Activated B cell treated with CpG ODN at 0.5 μM for 24 hours (primary cell): ENCODE measurements at regions not wholly inside any gene's neighbourhood (a gene's known extent, or its start where the extent isn't known, plus 50 kb on each side); places are given as distances from the start of the nearest gene placed in this dataset.

Source experiments
- ATAC-seq: fragments of 200-7000 bp; cut with Tn5 transposase; one replicate; pipeline ENCODE4 v1.10.0; 2021; ENCODE audit warnings: low read depth, mild to moderate bottlenecking, moderate library complexity
- CTCF ChIA-PET: fragments of 350-600 bp; sonication (Branson Sonifier 250); formaldehyde crosslinking; loops from one replicate; lab custom pipeline; 2021; ENCODE audit warnings: antibody characterized with exemption; lab: Charles Lee
- POLR2A ChIA-PET: fragments of 350-600 bp; sonication (Branson Sonifier 250); formaldehyde crosslinking; loops from one replicate; lab custom pipeline; 2021; ENCODE audit warnings: antibody characterized with exemption; lab: Charles Lee
- DNase-seq: peaks from one replicate; pipeline ENCODE4 v3.0.0; 2022
- H3K27ac Mint-ChIP-seq: one replicate; pipeline ENCODE4 v1.8.0; 2020; ENCODE audit warnings: mixed read lengths
- H3K27me3 Mint-ChIP-seq: one replicate; pipeline ENCODE4 v1.8.0; 2021; ENCODE audit warnings: mixed read lengths
- H3K36me3 Mint-ChIP-seq: one replicate; pipeline ENCODE4 v1.8.0; 2021; ENCODE audit warnings: low read depth, mixed read lengths
- H3K4me1 Mint-ChIP-seq: one replicate; pipeline ENCODE4 v1.8.0; 2021; ENCODE audit warnings: mixed read lengths
- H3K4me3 Mint-ChIP-seq: one replicate; pipeline ENCODE4 v1.8.0; 2020; ENCODE audit warnings: mild to moderate bottlenecking, mixed read lengths
- H3K9me3 Mint-ChIP-seq: one replicate; pipeline ENCODE4 v1.8.0; 2020; ENCODE audit warnings: mixed read lengths
- intact Hi-C: fragments of 100-400 bp; cut with micrococcal nuclease; formaldehyde crosslinking; loops from one replicate; pipeline ENCODE4 v1.15.1; 2024
- TF ChIP-seq, protein P1 (sequence below): fragments of 200-600 bp; IDR thresholded peaks from one replicate; pipeline ENCODE4 v1.8.0; 2022; ENCODE audit warnings: antibody characterized with exemption, mild to moderate bottlenecking

DNA sequence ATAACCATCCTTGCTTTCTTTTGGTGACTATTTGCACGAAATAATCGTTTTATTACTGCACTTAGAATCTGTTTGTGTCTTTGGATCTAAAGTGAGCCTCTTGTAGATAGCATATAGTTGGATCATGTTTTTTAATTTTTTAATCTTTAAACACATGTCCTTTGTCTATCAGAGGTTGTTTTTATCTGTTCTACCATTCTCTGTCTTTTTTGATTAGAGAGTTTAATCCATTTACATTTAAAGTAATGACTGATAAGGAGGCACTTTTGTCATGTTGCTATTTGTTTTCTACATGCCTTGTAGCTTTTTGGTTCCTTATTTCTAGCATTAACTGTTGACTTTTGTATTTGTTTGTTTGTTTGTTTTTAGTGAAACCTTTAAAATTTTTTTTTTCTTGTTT is 506.2 kb upstream of the RGS6 start:
- Mint-ChIP-seq H3K27me3 (no peaks in the 10 kb centered on the region), H3K4me1 (peaks cover 42% of the 10 kb centered on the region), H3K36me3 (peaks cover 63% of the 10 kb centered on the region), H3K9me3 (peaks cover 17% of the 10 kb centered on the region), H3K27ac (no peak overlapping the region), H3K4me3 (no peak overlapping the region)
- ATAC-seq (no peak), DNase-seq (no peak)
- TF ChIP-seq, protein P1, sequence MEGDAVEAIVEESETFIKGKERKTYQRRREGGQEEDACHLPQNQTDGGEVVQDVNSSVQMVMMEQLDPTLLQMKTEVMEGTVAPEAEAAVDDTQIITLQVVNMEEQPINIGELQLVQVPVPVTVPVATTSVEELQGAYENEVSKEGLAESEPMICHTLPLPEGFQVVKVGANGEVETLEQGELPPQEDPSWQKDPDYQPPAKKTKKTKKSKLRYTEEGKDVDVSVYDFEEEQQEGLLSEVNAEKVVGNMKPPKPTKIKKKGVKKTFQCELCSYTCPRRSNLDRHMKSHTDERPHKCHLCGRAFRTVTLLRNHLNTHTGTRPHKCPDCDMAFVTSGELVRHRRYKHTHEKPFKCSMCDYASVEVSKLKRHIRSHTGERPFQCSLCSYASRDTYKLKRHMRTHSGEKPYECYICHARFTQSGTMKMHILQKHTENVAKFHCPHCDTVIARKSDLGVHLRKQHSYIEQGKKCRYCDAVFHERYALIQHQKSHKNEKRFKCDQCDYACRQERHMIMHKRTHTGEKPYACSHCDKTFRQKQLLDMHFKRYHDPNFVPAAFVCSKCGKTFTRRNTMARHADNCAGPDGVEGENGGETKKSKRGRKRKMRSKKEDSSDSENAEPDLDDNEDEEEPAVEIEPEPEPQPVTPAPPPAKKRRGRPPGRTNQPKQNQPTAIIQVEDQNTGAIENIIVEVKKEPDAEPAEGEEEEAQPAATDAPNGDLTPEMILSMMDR, result no peak
- ChIA-PET POLR2A (no interaction called here), CTCF (no interaction called here)
- intact Hi-C loops, result no loop called here

DNA sequence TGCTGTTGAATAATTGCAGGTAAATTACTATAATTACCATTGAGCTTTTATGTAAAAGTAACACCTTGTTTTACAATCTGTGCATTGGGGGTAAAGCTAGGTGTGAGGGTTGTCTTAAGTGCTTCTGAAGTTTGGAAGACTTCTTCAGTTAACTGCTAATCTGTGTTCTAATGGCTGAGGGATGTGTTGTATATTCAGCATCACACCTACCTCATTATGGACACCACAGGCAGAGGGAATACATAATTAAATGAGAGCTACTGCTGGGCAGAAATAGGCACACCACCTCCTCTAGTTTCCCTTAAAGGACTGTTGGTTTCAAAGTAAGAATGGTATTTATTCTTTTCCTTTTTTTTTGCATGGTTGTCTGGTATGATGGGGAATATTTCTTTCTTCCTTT is 502.3 kb upstream of the RGS6 start:
- ChIA-PET POLR2A (no interaction called here), CTCF (no interaction called here)
- no peak overlapping the region for H3K4me3 Mint-ChIP-seq
- TF ChIP-seq, protein P1, result no peak
- peaks cover 10% of the 10 kb centered on the region for H3K9me3 Mint-ChIP-seq
- H3K36me3 Mint-ChIP-seq, result peaks cover 47% of the 10 kb centered on the region
- no peak for DNase-seq
- no peak overlapping the region for H3K27ac Mint-ChIP-seq
- intact Hi-C loops, result loop anchor here (2.0 kb wide), 1 partner anchor 13 kb away; no protein-coding TSS in a partner anchor
- no peaks in the 10 kb centered on the region for H3K27me3 Mint-ChIP-seq
- no peak for ATAC-seq
- peaks cover 59% of the 10 kb centered on the region for H3K4me1 Mint-ChIP-seq

DNA sequence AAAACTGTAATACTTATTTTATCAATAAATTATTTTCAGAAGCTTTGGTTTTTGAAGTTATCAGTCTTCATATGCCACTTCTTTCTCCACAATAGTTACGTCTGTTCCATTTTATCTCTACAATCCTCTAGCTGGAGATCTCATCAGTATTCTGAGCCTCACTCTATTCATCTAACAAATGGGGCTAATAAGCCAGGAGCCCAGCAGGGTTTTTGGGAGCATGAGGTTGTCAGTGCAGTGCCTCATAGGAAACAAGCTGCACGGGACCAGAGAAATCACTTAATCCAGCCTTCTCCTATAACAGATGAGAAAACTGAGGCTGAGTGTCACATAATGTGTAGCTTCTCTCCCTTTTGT is 501.9 kb upstream of the RGS6 start:
- CTCF ChIA-PET, result interaction anchor here (1.2 kb wide), 1 partner anchor 27 kb away, joined by 5 read pairs; no protein-coding TSS in a partner anchor

DNA sequence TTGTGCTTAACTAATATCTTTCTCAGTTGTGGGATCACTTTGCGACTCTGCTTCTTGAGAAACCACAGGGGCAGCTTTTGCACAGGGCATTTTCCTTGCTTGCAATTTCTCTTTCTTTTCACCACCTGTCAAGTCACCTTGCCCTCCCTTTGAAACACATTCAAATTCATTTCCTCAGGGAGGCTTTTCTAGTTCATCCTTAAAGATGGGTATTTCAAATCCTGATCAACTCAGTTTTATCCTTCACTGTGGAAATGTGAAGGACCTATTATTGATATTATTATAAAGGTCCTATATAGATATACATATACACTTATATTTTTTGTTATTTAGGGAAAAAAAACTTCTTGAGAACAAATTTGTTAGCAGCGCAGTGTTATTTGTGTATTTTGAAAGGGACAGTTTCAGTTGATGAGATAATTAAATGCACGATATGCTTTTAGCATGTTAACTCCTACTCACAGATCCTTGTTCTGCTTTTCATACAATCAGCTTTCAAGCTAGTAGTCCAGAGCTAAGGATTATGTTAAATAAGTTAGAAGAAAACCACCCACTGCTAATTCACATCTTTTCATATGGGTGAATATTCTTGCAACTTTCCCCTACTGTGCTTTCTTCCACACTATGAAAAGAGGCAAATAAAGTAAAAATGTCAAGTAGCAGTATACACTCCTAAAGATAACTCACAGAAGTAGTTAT is 501.4 kb upstream of the RGS6 start:
- TF ChIP-seq, protein P1, result no peak
- Mint-ChIP-seq H3K4me1 (peaks cover 54% of the 10 kb centered on the region), H3K27me3 (no peaks in the 10 kb centered on the region), H3K36me3 (peaks cover 44% of the 10 kb centered on the region), H3K9me3 (peaks cover 10% of the 10 kb centered on the region), H3K27ac (peak overlapping the region; percentile 35), H3K4me3 (no peak overlapping the region)
- ATAC-seq (no peak), DNase-seq (no peak)
- intact Hi-C loops, result loop anchor here (2.0 kb wide), 1 partner anchor 14 kb away; no protein-coding TSS in a partner anchor
- POLR2A ChIA-PET, result interaction anchor here (1.4 kb wide), 1 partner anchor 27 kb away, joined by 3 read pairs; no protein-coding TSS in a partner anchor
- CTCF ChIA-PET, result interaction anchor here (1.2 kb wide), 1 partner anchor 27 kb away, joined by 5 read pairs; no protein-coding TSS in a partner anchor

More for the DNA sequence above, 501.9 kb upstream of the RGS6 start:
- intact Hi-C loops, result loop anchor here (2.0 kb wide), 1 partner anchor 13 kb away; no protein-coding TSS in a partner anchor
- Mint-ChIP-seq H3K4me1 (peaks cover 55% of the 10 kb centered on the region), H3K4me3 (no peak overlapping the region), H3K9me3 (peaks cover 10% of the 10 kb centered on the region), H3K36me3 (peaks cover 45% of the 10 kb centered on the region), H3K27me3 (no peaks in the 10 kb centered on the region), H3K27ac (no peak overlapping the region)
- DNase-seq, result no peak
- TF ChIP-seq, protein P1, result no peak
- POLR2A ChIA-PET, result no interaction called here
- ATAC-seq, result no peak

DNA sequence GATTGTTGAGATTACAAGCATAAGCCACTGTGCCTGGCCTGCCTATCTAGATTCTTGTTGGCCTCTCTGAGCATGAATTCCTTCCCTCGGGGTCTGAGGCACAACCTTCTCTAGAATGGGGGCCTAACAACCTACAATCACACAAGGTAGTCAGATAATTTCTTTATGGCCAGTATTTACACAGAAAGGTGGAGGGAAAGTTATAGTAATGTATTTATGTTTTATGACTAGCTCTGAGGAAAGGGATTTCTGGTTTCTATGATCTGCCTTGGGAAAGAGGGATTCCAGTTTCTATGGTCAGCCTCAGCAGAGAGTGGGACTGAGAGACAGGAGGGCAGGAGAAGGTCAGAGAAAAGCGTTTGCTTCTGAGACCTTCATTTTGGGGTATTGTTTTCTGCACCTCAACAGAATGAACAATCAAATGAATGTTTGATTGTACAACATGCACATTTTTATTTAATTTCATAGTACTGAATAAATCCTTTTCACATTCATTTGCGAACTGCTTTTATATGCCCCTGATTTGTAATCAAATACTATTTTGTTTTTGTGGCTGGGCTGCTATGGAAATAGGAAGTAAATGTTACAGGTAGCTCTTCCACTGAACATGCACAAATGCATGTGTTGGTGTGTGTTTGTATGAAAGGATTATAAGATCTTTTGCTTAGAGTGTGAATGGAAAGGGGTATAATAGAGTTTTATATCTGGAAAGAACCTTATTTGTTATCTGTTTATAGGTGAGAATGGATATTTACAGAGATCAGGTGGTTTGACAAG is 499.7 kb upstream of the RGS6 start:
- TF ChIP-seq, protein P1, result no peak
- peaks cover 50% of the 10 kb centered on the region for H3K4me1 Mint-ChIP-seq
- no peak overlapping the region for H3K4me3 Mint-ChIP-seq
- DNase-seq, result no peak
- intact Hi-C loops, result no loop called here
- peaks cover 2% of the 10 kb centered on the region for H3K9me3 Mint-ChIP-seq
- peak overlapping the region; percentile 47 for H3K27ac Mint-ChIP-seq
- no peak for ATAC-seq
- no peaks in the 10 kb centered on the region for H3K27me3 Mint-ChIP-seq
- POLR2A ChIA-PET, result no interaction called here
- peaks cover 32% of the 10 kb centered on the region for H3K36me3 Mint-ChIP-seq
- CTCF ChIA-PET, result no interaction called here
